ENCODE measurements at regions not wholly inside any gene's neighbourhood (a gene's known extent, or its start where the extent isn't known, plus 50 kb on each side); places are given as distances from the start of the nearest gene placed in this dataset.

- TF ChIP-seq ZNF274 (IDR thresholded peaks at IDR 0.05; ENCODE audit: low read depth, low read length) (no peak), YY1 (IDR thresholded peaks at IDR 0.05; ENCODE audit: insufficient read depth, insufficient read length) (no peak), SUZ12 (IDR thresholded peaks at IDR 0.05; ENCODE audit: extremely low read depth, insufficient read depth, insufficient read length) (no peak)
These were observed 122.2 kb upstream of the IGF1 start for GRCh38 chr12:102602521-102602920.
